ENCODE measurements at regions not wholly inside any gene's neighbourhood (a gene's known extent, or its start where the extent isn't known, plus 50 kb on each side); places are given as distances from the start of the nearest gene placed in this dataset.

- Histone ChIP-seq H3K4me3 (no peak overlapping the region), H3K4me1 (ENCODE audit: low read depth) (no peaks in the 10 kb centered on the region), H3K36me3 (ENCODE audit: low read depth) (no peaks in the 10 kb centered on the region), H3K9me3 (no peaks in the 10 kb centered on the region)
- no peak for ATAC-seq
- TF ChIP-seq CTCF (IDR thresholded peaks at IDR 0.05) = no peak
- no peak for DNase-seq
- intact Hi-C loops (cut with DNase I, micrococcal nuclease) = no loop called here
Observed at GRCh38 chrX:63402106-63402505, 51.0 kb upstream of the SPIN4 start.
